HUDEP-2 (cell line): ENCODE measurements at regions not wholly inside any gene's neighbourhood (a gene's known extent, or its start where the extent isn't known, plus 50 kb on each side); places are given as distances from the start of the nearest gene placed in this dataset.
"Not testable (repeated sequence)": the region's sequence is repeated elsewhere in the genome, so short reads cannot be mapped to it uniquely, and the experiment has no call there.

ENCODE experiments used
- DNase-seq, 76 experiments: peaks; one replicate each; lab custom pipeline; 2025; ENCODE audit not compliant: unreplicated experiment in 76 of 76; lab: John Stamatoyannopoulos, UW

GRCh38 chr5:27125856-27126255, 87.5 kb upstream of the CDH9 start:
- DNase-seq, result no peak

GRCh38 chr5:27124590-27124989, 86.2 kb upstream of the CDH9 start:
- DNase-seq, result no peak

DNA sequence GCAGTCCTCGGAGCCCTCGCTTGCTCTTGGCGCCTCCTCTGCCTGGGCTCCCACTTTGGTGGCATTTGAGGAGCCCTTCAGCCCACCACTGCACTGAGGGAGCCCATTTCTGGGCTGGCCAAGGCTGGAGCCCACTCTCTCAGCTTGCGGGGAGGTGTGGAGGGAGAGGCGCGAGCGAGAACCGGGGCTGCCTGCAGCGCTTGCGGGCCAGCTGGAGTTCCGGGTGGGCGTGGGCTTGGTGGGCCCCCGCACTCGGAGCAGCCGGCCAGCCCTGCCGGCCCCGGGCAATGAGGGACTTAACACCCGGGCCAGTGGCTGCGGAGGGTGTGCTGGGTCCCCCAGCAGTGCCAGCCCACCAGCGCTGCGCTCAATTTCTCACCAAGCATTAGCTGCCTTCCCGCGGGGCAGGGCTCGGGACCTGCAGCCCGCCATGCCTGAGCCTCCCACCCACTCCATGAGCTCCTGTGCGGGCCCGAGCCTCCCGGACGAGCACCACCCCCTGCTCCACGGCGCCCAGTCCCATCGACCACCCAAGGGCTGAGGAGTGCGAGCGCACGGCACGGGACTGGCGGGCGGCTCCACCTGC, 81.4 kb upstream of the CDH9 start:
- not testable (repeated sequence) for DNase-seq

DNA sequence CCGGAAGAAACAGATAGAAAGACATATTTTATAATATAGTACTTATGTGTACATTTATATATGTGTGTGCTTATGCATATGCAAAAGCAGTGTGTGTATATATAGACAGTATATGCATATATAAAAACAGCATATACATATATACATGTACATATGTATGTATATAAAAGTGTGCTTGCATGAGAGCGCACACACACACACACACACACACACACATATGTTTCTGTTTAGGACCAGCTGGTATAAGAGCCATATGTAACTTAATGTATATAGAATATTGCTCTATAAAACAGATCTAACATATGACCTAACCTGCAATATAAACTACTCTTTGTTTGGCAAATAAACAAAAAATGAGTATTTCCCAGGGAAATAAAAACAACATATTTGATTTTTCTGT, 65.1 kb upstream of the CDH9 start:
- no peak for DNase-seq

GRCh38 chr5:27095761-27096160, 57.4 kb upstream of the CDH9 start:
- DNase-seq, result not testable (repeated sequence)

GRCh38 chr5:27093279-27093678, 54.9 kb upstream of the CDH9 start:
- DNase-seq, result no peak

GRCh38 chr5:27091858-27092257, 53.5 kb upstream of the CDH9 start:
- no peak for DNase-seq

DNA sequence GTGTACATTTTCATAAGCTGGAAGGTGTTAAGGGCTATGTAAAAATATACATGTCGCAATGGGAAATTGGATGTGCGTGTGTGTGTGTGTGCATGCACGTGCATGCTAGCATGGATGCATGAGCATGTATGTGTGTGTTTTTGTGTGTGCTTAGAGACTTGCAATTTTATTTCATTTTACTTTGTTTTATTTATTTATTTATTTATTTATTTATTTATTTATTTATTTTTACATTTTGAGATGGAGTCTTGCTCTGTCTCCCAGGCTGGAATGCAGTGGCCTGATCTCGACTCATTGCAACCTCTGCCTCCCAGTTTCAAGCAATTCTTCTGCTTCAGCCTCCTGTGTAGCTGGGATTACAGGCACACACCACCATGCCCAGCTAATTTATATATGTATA, 50.4 kb upstream of the CDH9 start:
- DNase-seq, result not testable (repeated sequence)
